ENCODE measurements at regions not wholly inside any gene's neighbourhood (a gene's known extent, or its start where the extent isn't known, plus 50 kb on each side); places are given as distances from the start of the nearest gene placed in this dataset.

DNA sequence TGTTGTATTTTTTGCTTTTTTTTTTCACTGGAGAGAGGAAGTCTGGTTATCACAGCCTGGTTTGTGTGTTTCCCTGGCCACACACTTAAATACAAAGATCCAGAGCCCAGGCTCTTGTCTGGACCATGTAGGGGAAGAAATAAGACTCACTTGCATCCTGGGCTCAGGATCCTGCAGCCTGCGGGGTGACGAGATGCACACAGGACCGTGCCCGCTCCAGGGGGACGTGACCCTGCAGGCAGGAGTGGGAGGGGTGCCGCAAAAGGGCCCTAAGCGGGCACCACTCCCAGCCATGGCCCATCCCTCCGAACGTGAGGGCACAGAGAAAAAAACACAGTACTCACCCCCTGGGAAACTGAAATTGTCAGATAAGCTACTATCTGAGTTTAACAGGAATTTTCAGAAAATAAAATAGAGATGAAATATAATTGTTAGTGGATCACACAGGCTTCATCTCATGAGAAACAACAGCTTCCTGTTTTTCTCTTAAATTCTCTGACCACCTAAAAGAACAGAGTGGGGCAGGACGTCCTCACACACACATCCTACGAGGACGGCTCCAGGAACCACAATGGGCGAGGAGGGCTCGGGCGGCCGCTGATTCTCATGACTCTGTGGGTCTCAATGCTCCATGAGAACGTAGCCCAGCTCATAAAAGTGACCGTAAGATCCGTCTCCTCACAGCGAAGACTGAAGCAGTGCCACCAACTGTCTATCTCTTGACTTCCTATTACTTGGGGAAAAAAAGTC lies 142.6 kb upstream of the ALKAL2 start:
- TF ChIP-seq POLR2A (IDR thresholded peaks at IDR 0.05) = no peak
- no peak for TF ChIP-seq CTCF (IDR thresholded peaks at IDR 0.05)
